ENCODE measurements at regions not wholly inside any gene's neighbourhood (a gene's known extent, or its start where the extent isn't known, plus 50 kb on each side); places are given as distances from the start of the nearest gene placed in this dataset.

DNA sequence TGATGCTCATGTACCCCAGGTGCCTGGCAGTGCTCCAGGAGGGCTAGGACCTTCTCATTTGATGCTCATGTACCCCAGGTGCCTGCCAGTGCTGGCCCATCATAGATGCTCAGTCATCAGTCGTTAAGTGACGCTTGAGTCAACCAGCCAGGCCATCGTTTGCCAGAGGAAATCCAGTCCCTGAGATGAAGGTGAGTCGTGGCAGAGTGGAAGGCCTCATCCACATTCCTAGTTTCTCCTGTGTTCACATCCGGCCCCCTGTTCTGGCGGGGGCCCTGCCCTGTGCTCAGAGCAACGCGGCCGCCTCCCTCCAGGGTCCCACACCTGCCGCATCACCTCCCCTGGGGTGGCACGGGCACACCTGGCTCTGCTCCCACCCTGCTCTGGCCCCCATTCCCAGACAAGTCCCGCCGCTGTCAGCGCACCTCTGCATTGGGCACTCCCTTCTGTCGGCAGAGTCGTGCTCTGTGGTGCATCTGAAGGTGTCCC lies 279.9 kb downstream of the BRD1 start:
- DNase-seq (ENCODE audit: low read depth), result no peak

DNA sequence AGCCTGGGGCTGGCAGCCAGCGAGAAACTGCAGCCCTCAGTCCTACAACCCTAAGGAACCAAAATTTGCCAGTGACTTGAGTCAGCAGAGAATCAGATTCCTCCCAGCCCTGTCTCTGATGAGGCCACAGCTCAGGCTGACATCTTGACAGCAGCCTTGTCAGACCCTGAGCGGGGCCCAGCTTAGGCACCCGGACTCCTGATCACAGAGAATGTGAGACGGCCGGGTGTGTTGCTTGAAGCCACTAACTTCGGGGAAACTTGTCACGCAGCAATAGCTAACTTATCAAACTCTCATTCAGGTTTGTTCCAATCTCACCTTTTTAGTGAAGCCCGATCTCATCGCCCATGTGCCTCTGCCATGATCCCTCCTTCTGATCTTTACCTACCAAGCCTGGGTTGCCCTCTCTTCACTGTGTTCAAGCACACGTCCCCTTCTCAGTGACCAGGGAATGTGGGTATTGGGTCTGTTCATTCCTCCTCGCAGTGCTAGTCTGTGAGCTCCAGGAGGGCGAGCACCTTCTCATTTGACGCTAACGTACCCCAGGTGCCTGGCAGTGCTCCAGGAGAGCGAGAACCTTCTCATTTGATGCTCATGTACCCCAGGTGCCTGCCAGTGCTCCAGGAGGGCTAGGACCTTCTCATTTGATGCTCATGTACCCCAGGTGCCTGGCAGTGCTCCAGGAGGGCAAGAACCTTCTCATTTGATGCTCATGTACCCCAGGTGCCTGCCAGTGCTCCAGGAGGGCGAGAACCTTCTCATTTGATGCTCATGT lies 280.7 kb downstream of the BRD1 start:
- no peak for DNase-seq (ENCODE audit: low read depth)

DNA sequence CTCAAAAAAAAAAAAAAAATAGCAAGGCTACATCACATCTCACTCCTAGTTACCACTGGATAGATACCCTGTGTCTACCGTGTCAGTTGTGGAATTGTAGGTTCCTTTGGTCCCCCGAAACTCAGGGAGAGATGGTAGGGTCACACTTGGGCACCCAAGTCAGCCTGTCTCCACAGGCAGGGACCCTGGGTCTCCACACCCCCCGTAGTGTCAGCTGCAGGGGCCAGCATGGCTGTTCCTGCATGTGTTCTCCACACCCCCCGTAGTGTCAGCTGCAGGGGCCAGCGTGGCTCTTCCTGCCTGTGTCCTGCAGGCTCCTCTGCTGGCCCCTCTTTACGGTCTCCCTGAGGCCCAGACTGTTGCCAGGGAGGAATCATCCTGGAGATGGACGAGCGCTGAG lies 282.1 kb downstream of the BRD1 start:
- no peak for DNase-seq (ENCODE audit: low read depth)

DNA sequence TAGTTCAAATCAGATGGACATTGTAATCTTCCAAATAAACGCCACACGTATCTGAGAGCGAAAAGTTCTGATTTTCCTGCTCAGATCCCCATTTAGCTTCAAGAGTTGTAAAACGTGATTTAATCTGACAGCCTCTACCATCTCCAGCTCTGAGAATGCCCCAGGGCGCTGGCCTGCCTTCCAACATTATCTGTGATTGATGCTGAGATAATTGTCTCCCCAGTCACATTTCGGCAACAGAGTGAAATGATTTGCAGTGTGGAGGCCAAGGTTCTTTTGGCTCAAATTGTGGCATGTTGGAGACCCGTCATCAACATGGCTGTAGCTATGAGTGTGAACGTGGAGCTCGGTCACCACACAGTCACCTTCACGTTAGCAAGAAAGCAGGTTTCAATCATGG lies 283.4 kb downstream of the BRD1 start:
- DNase-seq (ENCODE audit: low read depth), result no peak

DNA sequence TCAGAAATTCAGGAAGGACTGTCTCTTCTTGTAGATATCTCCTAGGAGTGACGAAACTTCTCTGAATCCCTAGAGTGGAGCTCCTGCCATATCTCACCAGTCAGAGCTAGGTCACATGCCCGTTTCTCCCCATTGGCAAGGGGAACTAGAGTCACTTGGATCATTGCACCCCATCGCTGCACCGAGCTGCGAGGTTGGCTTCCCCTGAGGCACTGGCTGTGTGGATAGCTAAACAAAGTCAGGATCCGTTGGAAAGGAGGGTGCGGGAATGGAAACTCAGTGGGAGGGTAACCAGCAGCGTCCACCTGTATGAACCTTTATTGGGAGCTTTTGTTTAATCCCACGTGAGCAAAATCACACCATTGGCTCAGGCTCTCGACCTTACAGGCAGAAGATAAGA lies 283.8 kb downstream of the BRD1 start:
- no peak for DNase-seq (ENCODE audit: low read depth)

DNA sequence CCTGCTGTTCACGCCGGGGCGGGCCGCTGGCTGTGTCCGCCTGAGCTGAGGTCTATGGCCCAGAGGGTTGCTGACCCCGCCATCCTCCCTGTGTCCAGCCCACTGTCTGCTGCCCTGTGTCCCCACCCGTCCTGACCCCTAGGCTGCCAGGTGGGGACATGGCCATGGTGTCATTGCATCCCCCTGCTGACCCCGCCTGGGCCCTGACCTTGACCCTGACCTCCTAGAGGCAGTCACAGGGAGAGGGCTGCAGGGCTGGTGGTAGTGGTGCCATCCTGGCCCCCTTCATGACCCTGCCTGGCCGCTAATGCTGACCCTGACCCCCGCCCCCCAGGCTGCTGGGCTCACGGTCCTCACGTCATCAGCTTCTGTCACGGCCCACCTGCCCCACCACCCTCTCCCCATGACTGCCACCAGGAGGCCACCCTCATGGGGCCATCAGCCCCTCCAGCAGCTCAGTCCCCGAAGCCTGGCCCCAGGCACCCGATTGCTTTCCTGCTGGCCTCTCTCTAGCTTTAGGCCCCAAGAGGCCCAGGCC lies 285.9 kb downstream of the BRD1 start:
- no peak for DNase-seq (ENCODE audit: low read depth)

DNA sequence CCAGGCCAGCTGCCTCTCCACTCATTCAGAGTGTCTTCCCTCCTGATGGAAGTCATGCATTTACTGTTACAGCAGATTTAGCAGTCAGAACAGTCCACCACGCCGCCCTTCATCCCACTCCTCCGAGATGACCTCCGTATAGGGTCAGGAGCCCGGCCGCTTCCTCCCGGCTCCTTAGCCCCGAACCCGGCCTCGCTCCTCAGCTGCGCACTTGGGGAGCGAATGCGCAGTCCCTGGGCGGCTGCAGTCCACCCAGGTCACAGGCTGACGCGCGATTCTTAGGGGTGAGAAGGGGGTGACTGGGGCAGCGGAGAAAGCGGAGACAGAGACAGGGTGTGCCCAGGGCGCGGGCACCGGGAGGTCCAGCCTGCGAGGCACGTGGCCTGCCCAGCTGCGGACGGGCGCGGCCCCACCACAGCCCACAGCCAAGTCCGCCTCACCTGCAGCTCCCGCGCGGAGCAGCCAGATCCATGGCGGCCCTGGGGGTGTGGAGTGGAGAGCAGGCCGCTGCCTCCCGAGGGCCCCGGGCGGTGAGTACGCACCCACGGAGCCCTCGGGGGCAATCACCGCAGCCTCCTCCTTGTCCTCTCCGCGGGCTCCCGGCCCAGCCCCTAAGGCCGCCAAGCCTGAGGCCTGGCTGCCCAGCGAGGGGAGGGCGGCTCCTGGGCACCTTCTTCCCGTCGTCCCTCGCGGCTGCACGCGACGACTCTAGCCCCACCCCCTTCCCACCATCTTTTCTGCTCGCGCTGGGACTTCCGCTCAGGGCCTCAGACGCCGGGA lies 286.6 kb downstream of the BRD1 start:
- no peak for DNase-seq (ENCODE audit: low read depth)

DNA sequence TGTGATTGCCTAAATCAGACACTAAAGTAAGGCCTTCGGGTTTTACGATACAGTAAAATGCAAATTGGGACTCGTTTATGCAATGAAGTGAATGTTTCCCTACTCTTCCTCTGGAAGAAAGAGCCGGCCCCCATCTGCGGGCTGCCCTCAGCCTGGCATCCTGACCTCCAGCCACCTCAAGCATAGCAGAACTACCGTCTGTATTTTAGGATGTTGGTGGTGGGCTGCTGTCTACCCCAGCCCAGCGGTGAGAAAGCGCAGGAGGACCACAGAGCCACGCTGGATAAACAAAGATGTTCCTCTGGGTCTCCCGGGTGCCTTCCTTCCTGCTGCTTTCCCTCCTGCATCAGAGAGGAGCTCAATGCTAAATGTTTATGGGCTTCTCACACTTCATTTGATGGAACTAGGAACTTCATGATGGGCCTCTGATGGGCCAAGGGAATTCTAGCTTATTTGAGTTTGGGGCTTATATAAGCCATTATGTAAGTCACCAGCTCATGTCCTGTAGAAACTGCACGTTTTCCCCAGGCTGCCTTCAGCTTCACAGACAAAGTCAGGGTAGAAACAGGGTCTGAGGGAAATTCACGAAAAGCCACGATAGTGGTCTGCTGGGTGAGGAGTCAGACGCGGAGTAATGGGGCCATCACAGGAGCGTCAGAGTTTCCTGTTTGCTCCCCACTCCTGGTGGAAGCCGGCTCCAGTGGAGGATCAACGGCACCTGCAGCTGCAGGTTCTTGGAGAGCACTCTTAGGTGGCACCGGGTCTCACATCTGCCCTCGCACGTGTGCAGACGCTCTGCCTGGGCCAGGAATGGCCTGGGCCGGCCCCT lies 287.4 kb downstream of the BRD1 start:
- DNase-seq (ENCODE audit: low read depth), result no peak

DNA sequence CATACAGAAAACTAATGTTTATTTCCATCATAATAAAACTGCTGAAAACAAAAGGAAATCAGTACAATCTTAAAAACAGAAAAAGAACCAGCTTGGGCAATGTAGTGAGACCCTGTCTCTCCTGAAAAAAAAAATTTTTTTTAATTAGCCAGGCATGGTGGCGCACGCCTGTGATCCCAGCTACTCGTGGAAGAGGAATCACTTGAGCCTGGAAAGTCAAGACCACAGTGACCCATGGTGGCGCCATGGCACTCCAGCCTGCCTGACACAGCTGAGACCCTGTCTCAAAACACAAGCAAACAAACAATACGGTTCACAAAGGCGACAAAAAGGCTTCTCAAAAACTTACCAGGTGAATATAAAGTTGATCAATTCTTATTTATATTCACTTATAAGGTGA lies 289.7 kb downstream of the BRD1 start:
- no peak for DNase-seq (ENCODE audit: low read depth)

DNA sequence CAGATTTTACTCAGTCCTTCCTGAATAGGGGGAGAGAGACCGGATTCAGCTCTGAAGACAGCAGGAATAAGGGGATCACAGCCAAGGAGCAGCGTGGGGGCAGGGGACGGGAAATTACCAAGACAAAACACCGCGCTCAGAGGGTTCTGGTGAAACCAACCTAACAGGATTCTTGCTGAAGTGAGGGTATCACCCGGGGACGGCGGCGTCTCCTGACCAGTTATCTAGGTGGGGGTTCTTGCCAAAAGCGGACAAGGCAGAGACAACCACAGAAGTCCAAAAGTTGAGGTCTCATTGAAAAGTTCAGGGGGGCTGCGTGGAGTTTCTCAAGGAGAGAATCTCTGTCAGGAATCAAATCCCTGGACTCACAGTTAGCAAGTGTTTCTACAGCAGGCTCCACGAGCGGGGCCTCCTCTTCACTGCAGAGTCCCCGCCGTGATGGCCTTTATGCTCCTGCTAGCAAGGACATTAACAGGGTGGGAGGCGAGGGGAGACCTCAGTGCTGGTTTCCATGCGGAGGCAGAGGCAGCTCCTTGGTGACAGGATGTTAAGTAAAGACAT lies 291.0 kb downstream of the BRD1 start:
- no peak for DNase-seq (ENCODE audit: low read depth)

DNA sequence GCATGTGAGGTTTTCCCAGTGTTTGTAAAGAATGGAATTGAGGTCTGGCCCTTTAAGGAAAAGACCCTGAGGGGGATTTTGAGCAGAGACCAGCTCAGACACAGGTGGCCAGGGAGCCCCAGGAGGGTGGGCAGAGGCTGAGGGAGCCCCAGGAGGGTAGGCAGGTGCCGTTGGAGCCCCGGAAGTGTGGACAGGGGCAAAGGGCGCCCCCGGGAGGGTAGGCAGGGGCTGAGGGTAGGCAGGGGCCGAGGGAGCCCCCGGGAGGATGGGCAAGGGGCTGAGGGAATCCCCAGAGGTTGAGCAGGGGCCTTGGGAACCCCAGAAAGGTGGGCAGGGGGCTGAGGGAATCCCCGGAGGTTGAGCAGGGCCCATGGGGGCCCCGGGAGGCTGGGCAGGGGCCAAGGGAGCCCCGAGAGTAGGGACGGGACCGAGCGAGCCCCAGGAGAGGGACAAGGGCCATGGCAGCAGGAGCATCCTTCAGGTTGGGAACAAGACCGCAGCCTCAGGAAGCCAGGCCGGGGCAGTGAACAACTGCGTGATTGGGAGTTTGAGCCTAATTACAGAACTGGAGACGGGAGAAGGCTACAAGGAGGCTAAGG lies 292.0 kb downstream of the BRD1 start:
- no peak for DNase-seq (ENCODE audit: low read depth)

DNA sequence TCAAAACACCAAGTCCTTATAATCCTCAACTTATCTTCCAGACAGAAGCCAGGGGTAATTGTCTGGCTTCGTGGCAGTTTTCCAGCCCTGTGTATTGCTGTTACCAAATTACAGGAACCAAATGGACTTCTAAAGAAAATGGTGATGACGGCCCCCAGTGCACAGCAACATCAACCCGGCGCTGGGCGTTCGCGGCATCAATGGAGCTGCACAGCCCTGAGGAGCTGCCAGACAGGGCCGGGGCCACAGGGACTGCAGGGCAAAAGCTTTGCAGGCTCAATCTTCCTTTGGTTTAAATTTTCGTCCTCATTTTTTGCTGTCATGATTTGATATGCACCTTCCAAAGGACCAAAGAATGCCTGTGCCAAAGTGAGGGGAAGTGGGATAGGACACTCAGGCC lies 292.5 kb downstream of the BRD1 start:
- DNase-seq (ENCODE audit: low read depth), result no peak

DNA sequence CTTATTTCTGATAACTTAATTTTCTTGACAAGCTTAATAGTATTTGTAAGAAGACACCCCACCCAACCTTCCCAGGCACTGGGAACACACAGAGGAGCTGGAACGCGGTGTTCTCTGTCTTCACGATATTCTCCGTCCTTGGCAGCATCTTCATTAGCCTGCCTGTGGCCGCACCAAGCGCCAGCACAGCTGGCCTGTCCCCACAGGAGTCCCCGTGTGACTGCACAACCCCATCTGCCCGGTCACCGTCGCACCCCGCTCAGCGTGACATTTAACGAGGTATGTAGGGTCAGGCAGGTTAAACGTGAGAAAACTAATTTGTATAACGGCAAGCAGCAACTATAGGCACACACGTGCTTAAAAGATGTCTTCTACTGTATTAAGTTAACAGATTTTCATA lies 293.3 kb downstream of the BRD1 start:
- DNase-seq (ENCODE audit: low read depth), result no peak

DNA sequence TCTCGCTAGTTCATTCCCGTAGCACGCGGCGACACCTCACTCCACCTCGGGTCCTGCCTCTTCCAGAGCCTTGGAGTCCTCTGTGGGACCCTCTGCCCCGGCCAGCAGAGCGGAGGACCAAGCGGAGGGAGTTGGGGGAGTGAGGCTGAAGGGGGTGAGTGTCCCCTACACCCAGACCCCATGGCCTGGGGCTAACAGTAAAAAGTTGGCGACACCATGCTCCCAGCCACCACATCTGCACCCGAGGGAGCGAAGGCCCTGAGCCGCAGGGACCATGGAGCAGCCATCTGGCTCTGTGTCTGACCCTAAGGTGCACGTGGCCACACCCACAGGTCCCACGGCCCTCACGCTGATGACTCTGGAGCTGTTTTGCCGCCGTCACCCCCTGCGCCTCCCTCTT lies 293.8 kb downstream of the BRD1 start:
- no peak for DNase-seq (ENCODE audit: low read depth)

DNA sequence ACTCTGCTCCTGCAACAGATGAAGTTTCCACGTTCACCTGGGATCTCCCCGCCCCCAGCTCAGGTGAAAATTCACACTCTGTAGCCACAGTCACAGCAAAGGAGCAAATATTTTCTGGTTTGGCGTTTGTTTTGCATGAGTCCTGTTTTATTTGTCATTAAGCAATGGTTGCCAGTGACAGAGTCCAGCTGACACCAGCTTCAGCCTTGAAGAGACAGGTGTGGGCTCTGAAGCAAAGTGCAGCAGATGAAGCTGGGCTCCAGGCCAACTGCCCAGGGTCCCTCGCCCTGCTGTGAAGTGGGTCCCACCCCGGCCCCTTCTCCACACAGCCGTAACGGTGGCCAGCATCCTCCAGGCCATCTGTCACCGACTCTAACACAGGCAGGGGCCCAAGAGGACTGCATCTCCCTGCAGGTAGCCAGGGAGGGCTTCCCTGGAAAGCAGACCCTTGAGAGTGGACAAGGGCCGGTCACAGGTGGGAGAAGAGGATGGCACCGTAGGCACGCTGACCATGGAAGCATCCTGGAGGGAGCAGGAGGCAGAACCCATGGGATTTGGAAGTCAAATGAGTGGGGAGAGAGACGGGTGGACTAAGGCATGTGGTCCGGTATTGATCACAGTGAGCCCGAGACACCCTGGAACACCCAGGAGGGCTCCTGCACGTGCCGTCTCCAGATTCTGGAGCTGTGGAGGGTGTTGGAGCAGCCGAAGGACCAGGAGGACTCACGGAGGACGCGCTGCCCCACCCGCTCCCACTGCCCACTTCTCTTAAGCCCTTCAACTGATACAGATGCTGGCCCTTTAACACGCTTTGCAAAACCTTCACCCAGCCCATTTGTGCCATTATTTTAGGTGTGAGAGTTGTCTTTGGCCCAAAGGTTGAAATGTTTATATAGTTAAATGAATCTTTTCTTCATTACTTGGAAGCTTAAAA lies 294.5 kb downstream of the BRD1 start:
- no peak for DNase-seq (ENCODE audit: low read depth)

DNA sequence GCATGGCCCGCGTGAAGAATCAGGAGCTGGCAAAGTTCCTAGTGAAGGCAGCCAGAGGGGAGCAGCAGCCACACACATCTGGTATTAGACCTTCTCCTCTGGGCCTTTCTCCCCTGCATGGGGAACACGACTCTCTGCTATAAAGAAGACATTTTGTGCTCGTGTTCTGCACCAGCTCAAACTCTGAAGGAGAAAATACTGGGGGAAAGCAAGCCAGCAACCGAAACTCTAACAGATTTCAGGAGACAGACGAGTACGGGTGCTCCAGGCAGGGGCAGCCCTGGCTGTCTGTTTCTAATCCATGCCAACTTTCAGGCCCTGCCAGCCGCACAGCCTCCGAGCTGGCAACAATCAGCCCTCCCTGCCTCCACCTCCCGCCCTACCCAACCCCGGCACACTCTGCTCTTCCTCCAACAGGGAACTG lies 296.3 kb downstream of the BRD1 start:
- DNase-seq (ENCODE audit: low read depth), result no peak

DNA sequence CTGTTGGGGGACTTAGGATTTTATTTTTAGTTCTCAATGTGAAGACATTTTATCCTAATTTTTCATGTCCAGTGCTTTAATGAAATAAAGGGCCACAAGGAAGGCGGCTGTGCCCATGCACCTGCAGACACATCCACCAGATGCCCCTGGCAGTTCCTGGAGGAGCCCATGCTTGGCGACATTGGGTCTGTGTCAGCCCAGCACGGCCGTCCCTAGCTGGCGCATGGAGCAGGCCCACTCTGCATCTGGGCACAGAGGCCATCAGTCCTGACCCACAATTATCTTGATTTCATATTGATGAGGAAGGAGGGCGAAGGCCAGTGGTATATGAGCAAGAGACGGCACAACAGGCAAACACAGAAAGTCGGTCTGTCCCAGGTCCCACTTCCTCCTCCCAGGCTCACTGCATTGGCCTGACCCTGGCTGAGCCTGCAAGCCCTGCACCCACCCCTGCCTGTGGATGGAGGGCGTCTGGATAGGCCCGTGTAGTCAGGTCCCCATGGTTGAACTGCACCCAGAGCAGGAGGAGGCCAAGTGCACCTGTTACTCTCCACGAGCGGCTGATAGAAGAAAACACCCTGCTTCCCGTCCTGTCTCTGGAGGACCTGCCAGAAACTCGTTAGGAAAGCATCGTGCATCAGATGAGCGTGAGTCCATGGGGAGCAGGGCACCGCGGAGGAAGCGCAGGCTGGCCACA lies 296.9 kb downstream of the BRD1 start:
- no peak for DNase-seq (ENCODE audit: low read depth)

DNA sequence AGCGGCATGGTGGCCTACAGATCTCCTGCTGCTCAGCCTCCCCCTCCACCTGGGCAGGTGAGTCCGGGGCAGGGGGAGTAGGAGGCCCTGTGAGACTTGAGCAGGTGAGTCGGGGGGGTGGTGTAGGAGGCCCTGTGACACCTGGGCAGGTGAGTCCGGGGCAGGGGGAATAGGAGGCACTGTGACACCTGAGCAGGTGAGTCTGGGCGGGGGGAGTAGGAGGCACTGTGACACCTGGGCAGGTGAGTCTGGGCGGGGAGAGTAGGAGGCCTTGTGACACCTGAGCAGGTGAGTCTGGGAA lies 299.3 kb downstream of the BRD1 start:
- DNase-seq (ENCODE audit: low read depth), result no peak

DNA sequence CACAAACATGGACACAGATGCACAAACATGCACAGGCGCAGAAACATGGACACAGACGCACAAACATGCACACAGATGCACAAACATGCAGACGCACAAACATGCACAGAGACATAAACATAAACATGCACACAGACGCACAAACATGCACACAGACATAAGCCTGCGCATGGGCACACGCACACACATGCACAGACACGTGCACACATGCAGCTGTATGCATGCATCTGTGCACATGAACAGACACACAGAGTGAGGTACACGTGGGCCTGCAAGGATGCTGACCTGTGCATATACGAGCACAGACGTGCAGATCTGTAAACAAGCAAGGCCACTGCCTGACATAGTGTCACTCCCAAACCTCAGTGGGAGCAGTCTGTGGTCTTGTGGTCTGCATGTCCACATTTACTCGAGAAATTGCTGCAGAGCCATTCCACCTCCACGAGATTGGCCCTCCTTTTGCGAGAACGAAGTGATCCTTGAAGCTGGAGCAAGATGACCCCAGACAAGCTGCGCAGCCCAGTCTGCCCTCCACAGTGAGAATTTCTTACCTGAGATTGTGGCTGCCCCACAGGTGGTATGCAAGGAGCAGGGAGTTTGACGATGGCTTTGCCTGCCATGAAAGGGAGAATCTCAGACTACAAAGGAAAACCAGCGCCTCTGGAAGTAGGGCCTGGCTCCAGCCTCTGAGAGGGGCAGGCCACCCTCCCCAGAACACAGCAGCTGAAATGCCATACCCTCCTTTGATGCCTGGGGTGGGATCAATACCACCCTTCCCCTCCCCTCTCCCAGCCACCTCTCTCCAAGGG lies 299.9 kb downstream of the BRD1 start:
- DNase-seq (ENCODE audit: low read depth), result no peak
